Muscle of back (tissue), 3 donors: ENCODE measurements at regions not wholly inside any gene's neighbourhood (a gene's known extent, or its start where the extent isn't known, plus 50 kb on each side); places are given as distances from the start of the nearest gene placed in this dataset.

Experiments
- DNase-seq, 3 donors: peaks; one replicate each; pipeline versions ENCODE4 v3.0.0 to v3.0.0-alpha.2; 2013

DNA sequence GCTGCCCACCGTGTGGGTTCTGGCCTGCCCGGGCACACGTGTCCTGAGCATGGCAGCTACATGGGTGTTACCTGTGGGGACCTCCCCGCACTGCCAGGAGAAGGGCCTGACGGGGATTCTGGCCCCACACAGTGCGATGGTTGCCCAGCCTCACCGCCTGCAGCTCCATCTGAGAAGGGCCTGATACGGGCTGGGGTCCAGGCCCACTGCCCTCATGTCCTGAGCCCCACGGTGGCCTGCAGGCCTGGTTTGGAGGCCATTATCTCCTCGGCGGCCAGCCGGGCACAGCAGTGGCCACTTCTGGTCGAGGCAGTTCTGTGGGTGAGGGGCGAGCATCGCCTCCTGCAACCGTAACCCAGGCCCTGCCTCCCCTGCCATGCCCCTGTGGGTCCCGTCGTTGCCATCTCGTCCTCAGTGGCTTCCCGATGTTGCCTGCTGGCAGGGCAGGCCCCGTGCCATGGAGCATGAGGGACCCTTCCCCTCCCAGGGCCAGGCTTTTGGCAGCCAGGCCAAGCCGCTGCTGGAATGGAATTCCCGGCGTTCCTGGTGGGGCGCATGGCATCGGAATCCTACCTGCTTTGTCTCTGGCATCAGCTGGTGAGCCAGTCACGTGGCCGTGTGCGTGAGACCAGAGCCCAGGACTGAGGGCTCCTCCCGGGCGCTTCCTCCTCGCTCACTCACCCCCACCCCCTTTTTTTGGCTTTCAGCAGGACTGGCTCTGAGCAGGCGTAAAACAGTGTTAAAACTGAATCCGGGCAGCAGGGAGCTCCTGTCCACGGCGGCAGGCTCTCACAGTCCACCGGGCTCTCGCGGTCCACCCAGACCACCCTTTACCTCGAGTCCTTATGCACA is 71.9 kb upstream of the PPARA start:
- DNase-seq, result no peak

DNA sequence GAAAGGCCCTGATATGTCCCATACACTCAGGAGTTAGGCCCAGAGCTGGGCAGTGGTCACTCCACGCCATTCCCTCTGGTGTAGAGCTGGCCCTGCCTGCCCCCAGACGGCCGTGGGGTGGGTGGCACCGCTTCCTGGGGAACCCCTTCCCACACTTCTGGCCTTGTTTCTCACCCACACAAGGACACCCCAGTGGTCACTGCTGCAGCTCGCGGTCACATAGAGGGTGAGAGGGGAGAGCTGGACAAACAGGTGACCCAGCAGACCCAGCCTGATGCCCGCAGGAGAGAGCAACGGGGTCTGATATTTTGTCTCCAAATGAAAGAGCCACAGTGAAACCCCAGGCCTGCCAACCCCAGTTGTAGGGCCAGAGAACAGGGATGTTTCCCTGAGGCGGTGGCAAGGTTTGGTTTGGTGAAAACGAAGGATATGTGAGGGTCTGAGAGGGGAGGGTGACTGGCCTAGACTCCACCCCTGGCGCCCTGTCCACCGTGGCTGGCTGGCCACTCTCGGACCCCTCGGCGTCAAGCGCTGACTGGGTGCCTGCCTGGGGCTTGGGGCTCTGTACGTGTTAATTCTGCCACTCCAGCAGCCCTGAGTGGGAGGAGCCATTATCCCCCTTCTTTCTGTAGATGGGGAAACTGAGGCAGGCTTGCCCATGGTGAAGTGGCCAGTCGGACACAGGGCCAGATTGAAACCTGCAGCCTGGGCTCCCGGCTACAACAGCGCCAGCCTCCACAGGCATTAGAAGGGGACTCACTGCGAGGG is 71.0 kb upstream of the PPARA start:
- DNase-seq, result no peak

DNA sequence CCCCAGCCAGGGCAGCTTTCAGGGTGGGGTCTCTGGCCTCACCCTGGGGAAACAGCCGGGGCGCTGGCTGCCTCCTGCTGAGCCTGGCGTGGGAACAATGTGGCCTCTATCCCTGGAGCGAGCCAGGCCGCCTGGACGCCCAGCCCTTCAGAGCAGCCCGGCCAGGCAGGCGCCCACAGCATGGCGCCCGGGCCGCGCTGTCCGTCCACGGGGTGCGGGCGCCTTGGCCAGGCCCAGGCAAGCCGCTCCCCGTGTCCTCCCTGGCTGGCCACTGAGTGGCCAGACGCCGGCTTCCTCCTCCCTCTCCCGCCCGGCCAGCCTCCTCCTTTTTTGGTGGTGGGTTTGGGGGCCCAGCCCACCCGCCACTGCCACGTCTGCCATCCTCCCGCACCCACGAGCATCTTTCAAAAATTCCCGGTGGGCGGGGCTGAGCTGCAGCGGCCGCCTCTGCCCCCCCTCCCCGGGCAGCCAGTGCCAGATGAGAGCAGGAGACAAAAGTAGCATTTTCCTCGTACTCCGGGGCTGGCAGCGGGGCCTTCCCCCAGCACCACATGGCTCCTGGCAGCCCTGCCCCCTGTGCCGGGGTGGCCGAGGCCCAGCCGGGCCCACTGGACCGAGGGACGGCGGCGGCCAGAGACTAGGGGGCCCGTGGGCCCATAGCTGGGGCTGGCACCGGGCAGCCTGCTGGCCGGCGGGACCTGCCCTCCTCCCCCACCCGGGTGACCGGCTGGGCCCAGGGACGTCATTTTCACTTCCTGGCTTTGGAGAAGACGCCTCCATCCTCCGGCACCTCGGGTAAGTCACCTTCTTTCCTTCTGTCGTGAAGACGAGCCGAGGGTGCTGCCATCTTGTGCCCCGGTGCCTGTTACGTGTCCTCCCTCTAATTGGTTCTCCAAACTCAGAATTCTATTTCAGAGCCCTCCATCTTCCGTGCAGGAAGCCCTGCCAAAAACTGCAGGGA is 70.2 kb upstream of the PPARA start:
- peak in 1 of 3 donors; percentile 70 for DNase-seq

DNA sequence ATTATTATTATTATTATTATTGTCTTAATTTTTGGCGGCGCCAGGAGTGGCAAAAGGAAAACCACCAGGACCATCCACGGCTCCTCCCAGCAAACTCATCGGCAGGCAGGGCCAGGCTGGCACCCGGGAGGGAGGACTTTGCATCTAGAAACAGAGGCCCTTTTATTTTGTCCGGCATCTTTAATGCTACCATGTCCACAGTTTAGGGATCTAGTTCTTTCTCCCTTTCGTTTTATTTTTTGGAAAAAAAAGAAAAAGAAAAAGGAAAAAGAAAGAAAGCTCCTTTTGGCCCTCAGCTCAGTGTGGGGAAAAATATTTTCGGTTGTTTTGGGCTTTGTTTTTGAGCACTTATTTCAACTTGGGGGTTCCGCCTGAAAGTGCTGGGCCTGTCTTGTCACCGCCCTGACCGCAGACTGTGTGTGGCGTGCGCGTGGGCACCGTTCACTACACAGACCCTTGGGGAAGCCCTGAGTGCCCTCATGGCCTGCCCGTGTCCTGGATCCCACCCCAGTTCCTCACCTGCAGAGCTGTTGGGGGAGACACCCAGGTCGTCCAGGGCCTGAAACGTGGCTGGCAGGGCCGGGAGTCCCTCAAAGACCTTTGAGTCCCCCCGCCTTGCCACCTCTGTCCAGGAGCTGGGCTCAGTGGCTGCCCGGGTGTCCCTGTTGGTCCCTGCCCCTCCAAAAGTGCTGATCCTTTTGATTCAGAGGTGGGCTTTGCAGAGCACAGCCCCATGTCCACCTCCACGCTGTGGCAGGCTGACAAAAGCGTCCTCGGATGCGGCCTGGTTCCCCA is 69.1 kb upstream of the PPARA start:
- no peak for DNase-seq

DNA sequence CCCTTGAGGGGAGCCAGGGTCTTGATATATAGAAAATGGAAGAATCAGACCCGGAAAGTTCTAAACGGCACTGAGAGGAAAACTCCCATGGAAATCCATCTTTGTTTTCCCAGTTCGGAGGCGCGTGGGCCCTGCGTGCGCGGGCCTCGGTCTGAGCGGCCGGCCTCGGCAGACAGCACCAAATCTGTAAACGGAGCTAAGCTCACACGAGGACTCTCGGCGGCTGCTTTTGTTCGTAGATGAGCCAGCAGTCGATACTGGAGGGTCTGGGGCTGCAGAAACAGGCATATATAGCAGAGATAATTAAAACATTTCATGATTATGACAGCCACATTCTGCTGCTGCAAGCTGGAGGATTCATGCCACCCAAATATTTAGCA is 68.5 kb upstream of the PPARA start:
- no peak for DNase-seq

DNA sequence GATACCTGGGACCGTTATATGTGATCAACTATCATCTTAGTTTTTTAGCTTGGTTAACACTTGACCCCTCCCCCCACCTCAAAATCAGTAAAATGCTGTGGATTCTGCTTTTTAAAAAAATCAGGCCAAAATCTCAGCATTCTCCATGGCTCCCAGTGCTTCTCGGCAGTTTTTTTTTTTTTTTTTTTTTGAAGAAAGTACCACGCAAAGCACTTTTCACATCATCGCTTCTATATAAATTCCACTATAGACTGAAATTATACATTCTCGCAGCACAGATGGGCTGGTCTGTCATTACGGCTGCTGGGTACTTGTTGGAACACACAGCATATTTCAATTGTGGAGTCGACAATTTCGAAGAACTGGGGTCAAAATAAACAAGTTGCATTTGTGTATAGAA is 67.7 kb upstream of the PPARA start:
- DNase-seq, result no peak

DNA sequence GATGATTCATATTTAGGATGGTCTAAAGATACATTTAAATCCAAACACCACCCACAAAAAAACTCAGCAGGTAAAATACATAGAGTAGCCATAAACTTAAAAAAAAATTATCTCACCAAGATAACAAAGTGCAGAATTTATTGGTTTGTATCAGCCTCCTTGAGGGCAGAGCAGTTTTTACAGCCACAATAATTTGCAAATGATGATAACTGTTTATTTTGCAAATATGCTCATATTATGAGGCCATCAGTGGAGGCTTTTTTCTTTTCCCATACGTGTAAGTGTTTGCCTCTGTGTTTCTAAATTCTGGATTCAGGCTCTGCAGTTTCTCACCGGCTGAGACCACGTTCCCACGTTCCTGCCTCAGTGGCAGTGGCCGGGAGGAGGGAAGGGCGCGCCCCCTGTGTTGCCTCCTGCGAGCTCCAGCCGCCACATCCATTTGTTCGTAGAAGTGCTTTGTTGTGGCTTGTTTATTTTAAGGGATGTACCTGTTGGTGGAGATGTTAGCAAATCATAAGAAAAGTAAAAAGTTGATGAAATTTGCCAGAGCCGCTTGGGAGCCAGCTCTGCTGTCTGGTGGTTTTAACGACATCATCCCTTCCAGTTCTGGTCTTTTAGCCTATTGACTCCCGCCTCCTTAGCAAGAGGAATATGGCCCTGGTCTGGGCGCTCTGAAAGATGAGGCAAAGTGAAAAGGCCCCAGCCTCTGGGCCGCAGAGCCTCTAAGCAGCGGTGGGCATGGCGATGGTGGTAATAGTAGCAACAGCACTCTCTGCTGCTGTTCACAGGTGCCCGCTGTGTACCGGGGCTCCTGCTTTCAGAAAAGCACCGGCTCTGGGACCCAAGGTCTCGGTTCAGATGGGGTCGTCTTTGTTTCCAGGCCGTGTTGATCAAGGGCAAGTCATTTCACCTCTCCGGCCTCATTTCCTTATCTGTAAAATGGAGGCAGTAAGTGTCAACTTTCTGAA is 66.7 kb upstream of the PPARA start:
- DNase-seq, result no peak

DNA sequence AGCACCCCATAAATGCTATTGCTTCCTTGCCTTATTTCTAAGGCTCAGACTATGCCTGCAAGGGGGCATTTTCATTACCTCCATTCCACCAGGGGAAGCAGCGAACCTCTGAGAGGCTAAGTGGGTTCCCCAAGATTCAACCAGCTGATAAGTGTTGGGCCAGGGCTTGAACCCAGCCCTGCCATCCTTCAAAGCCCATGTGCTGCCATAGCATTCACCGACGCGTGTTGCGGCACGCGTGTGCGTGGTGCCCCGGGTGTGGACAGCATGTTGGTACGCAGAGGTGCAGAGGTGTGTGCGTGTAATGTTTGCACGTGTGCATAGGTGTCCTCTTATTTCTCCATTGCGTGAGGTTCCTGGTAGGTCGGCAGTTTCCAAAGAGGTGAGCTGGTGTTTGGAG is 66.0 kb upstream of the PPARA start:
- no peak for DNase-seq

DNA sequence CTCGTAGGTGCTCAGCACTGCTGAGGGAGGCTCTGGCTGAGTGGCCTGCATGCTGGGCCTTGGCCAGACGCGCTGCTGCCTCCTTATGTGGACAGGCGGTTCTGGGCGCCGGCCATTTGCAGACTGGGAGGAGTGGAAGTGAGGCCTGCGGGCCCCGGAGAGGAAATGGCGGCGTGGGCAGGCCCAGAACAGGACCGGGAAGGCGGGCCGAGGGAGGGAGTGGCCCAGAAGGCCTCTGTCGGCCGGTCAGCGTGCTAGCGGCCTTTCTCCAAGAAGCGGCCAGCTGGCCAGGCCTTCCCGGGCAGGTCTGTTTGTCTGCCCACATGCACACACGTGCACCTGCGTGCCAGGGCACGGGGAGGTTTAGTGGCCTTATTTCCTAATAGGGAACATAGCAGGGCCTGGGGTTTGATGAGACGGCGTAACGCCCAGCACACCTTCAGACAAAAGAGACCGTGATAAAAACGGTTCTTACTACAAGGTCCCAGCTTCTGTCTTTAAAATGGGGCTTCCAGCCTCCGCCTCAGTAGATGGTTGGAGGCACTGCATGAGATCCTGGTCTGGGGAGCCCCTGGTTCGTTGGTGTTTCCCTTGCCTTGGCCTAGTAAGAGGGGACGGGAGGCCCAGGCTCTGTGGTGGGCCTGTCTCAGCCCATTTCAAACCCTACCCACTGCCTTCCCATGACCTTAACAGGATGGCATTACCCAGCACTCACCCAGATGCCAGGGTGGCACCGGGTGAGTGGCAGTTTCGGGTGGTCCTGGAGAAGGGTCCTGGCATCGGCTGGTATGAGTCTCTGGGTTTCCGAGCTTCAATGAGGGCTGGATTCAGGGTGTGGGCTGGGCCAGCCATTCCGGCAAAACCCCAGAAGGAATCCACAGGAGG is 65.1 kb upstream of the PPARA start:
- peak in 1 of 3 donors; percentile 58 for DNase-seq

DNA sequence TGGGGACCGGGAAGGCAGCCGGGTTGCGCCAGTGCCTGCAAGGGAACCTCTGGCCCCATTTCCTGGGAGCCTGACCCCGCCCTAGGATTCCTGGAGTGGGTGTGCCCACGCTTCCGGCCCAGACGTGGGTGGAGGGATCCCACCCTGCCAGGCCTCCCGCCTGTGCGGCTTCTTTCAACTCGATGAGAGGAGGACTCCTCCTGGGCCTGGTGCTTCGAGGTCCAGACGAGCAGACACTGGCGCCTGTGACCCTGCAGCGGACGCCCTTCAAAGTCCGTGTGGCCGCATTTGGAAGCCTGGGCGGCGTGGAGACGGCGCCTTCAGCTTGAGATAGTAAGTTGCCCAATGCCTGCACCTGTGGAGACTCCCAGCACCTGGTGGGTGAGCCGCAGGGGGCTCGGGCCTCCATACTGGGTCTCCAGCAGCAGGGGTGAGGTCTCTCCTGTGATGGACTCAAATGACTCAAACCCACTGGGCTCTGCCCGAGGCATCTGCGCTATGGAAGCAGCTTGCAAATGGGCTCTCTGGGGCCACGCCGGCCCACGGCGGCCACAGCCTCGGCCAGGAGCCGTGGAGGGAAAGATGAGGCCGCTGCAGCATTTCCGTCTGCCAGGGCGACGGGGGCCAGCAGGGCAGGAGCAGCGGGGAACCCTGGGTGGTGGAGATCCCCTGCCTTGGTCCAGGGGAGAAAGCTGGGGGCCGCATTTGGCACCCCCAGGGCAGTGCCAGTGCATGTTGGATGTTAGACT is 64.3 kb upstream of the PPARA start:
- DNase-seq, result no peak

DNA sequence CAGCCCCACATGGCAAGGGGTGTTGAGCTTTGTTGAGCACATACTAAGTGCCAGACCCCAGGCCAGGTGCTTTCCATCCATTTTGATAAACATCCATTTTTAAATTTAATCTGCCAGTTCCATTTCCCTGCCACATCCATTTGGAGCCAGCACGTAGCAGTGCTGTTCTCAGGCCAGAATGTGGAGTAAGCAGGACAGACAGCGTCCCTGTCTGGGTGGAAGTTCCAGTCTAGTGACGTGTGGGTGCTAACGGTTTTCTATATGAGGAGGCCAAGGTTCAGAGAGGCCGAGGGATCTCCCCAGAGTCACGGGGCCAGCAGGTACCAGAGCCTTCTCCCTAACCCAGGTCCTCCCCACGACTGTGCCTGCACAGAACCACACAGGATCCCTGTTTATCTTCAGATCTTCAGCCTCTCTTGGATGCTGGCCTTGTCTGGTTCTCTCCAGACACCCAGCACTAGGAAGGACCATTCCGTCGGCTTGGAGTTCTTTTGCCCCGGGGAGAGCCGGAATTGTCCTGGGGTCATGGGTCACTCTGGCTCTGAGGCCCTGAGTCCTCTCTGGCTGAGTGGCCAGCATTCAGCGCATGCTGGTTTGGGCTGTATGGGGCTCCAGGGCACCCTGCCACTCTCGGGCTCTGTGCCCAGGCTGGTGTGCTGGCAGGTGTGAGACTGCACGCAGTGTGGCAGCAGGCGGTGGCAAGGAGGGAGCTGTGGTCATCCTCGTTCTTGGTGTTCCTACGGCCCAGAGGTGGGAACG is 63.6 kb upstream of the PPARA start:
- peak in 1 of 3 donors; percentile 44 for DNase-seq

DNA sequence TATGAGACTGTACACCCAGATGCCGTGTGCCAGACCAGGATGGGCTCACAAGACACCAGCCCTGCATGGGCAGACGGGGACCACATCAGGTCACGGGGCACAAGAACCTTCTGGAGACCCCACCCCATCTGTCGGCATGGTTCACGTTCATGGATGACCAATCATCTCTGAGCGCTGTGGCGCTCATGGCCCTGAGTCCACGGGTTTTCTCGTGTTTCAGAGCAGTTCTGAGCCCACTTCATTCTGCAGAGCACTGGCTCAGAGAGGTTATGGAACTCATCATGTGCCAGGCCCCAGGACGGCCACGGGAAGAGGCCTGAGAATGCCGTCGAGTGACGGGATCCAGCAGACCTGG is 63.0 kb upstream of the PPARA start:
- no peak for DNase-seq

DNA sequence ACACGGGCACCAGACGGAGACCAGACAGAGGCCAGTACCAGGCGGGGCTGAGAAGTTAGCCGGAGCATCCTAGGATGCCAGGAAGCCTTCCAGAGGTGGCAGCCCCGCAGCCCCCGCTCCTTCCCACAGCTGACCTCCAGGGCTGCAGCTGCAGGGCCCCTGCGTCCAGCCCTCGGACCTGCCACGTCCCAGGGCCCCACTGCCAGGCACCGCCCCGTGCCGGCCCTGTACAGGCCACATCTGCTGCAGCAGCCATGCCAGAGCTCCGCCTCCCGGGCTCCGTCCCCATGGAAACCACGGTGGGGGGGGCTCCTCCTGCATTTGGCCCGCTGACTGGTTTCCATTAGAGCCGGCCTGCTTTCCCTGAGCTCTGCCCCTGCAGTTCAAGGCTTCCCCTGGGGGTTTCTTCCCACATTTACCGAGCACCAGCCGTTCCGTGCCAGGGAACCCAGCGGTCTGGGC is 62.5 kb upstream of the PPARA start:
- peak; percentile 92 to 98 (median 95) for DNase-seq

DNA sequence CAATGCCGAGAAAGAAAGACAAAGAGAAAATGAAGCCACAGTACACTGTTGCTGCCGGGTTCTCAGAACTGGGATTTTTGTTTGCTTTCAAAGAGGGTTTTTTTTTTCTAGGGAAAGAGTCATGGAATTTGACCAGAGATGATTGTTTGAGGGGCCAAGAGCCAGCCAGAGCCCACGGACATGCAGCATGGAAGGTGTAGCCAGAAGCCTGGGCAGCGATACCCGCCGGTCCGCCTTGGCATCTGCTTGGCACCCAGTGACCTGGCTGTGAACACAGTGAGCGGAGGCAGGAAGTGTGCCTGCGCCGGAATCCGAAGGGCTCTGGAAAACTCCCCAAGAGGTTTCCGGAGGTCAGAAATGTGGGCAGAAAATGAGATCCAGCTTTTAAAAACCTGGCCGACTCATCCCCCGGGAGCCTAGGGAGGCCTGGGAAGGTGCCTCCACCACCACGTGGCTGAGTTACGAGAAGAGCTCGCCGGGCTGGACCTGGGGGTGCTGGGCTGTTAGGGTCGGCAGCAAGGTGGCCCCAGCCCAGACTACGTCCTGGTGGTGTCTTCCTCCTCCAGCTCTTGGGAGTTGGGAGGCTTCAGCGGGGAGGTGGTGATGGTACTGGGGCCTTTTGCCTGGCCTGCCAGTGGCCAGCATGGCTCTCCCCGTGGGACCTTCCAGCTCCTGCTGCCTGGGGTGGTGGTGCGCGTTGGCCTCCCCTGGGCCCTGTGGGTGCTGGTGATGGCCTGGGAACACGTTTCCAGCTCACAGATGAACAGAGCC is 61.6 kb upstream of the PPARA start:
- no peak for DNase-seq

DNA sequence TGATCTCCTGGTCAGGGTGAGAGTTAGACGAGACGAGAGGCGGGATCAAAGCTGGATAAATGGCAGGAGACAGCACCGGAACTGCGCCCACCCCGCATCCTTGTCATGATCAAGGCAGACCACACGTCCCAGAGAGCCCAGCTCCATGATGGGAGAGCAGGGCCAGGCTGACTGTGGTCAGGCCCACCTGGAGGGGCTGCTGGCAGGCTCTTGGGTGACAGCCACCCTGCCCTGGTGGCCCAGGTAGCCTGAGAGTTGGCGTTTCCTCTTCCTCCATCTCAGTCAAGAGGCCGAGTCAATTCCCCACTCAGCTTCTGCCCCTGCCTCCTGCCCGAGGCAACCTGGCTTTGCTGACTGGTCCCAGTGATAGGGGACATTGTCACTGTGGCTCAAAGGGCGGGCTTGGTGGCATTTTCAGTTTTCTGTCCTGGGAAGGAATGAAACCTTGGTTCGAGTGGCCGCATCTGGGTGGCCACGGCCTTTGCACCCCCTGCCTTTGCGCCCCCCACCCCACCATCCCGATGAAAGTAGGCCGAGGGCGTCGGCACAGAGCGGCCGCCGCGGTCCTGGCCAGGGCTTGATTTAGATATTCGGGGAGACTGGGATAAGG is 60.8 kb upstream of the PPARA start:
- no peak for DNase-seq

DNA sequence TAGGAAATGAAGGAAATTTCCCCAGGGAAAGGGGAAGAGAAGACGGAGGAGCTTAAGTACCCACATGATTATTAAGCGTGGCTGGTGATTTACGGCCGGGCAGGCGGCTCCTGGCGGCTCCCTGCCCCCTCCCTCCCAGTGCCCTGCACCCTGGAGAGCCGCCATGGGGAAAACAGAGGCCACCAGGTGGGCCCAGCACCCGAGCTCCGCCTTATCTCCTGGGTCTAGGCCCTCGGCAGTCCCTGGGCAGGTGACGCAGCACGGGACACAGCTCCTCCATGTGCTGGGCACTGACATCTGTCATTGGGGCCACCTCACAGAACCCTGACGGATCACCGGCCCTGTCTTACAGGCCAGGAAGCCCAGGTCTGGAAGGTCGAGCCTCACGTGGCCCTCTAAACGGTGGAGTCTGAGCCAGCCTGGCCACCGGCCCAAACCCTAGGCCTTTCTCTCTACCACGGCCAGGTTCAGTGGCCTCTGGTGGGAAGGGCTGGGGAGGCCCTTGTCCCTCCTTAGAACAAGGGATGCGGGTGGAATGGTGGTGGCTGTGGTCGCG is 60.2 kb upstream of the PPARA start:
- DNase-seq, result no peak
